Non-pigmented ciliary epithelial cell (primary cell): ENCODE measurements at regions not wholly inside any gene's neighbourhood (a gene's known extent, or its start where the extent isn't known, plus 50 kb on each side); places are given as distances from the start of the nearest gene placed in this dataset.
"Not testable (repeated sequence)": the region's sequence is repeated elsewhere in the genome, so short reads cannot be mapped to it uniquely, and the experiment has no call there.

Experiments used
- DNase-seq: peaks from one replicate; pipeline ENCODE4 v3.0.0-alpha.2; 2010; ENCODE audit warnings: low read depth

DNA sequence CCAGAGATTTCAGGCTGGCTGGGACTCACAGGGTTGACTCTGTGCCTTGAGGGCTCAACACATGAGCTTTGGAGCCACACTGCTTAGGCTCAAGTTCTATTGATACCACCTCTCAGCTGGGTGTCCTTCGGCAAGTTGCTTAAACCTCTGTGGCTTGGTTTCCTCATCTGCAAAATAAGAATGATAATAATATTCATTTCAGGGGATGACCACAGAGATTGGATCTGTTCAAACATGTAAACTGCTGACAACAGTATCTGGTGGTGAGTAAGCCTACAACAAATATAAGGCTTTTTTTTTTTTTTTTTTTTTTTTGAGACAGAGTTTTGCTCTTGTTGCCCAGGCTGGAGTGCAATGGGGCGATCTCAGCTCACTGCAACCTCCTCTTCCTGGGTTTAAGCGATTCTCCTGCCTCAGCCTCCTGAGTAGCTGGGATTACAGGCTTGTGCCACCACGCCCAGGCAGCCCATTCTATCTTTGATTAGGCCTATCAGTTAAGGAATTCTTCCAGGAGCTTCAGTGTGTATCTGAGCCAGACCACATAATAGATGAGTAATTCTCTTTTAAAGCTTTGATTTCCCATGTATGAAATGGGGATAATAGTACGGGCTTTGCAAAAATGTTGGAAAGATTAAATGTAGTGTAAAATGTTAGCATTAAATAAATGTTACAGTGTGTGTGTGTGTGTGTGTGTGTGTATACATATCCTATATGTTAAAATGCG, 437.6 kb downstream of the PRDM2 start:
- DNase-seq: no peak

- no peak for DNase-seq
These were observed 438.1 kb downstream of the PRDM2 start for GRCh38 chr1:14138135-14138506.

- DNase-seq: no peak
These were observed 438.7 kb downstream of the PRDM2 start for GRCh38 chr1:14138687-14139086.

DNA sequence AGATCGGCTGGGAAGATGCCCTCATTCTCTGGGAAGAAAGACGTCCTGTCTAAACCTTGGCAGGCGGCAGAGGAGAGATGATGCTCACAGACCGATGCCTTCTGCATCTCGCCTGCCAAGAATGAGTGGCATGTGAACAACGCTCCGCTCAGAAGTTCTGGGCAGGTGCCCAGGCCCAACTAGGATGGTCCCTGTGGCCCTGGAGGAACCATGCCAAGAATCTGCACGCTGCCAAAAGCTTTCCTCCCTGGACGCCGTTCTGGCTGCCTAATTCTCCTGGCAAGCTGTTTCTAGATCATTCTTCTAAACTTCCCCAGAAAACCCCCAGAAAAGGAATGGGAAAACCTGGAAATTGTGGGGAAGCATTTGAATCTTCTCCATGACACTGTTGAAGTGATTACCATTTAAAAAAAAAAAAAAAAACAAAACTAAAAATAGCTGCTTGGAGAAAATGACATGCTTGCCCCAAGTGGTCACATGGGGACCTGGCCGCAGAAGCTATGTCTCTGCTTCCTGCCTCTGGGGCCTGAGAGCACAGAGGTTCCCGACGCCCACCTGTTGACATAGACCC, 440.9 kb downstream of the PRDM2 start:
- no peak for DNase-seq

DNA sequence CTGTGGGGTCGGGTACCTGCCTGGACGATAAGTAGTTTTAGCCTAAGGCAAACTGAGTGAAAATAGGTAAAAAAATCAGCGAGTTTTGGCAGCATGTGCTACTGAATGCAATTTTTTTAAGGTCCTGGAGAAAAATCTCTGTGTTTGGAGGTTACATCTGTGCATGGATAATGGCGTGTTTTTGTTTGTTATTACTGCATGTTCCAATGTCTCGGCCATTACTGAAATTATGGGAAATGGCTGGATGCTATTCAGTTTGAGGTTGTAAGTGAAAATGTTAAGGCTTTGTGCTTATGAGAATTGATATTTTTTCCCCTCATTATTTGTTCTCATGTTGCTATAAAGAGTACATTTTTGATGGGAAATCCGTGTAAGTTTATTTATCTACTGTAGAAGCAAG, 441.7 kb downstream of the PRDM2 start:
- DNase-seq: no peak

DNA sequence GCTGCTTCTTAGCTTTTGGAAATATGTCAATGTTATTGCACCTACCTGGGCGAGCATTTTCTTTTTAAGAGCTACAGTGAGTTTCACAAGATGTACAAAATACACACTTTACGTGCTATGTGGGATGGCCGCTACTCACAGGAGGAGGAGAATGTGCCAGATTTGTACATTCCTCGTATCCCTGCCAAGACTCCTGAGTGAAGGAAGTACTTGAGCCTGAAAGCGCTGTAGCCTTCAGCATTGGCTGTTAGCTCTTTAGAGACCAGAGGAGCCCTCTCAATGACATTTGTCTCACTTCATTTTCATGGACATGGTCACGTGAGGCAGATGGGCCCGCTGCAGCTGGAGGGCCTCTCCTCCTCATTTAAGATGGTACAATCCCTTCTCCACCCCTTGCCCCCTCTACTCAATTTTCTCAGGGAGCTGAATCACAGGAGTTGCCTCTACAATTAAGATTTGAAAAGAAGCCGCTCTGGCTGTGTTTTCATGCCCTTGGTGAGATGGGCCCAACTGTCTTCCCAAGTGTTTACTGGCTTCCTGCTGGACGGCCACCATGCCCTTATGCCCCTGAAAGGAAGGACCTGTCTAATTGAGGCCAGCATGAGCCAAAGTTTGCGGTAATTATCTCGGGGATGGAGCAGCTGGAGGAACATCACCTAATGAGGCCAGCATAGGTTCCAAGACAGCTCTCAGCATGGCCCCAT, 442.6 kb downstream of the PRDM2 start:
- no peak for DNase-seq

DNA sequence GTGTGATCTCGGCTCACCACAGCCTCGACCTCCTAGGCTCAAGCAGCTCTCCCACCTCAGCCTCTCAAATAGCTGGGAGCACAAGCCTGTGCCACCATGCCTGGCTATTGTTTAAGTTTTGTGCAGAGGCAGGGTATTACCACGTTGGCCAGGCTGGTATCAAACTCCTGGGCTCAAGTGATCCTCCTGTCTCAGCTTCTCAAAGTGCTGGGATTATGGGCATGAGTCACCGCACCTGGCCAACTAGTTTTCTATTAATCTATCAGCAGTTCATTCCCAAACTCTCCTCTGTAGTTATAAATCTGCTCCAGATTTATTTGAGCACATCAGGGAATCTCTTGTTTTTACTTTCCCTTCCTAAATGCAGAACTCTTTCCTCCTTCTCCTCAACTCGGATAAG, 443.8 kb downstream of the PRDM2 start:
- DNase-seq: no peak

DNA sequence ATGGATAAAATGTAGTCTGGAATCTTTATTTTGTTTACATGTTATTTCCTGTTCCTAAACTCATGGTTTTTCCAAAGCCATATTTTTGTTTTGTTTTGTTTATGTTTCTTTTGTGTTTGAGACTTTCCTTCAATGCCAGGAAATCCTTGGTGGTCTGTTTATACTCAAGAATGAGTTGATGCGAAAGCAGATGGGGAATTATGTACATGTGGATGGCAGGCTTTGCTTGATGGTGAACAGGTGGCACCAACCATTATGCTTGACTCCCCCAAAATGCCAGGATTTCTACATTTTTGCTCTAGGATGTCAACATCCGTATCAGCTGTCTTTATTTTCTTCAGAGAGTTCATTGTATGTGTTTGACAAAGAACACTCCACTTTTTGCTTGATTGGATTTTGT, 448.5 kb downstream of the PRDM2 start:
- DNase-seq: no peak

GRCh38 chr1:14149431-14149830, 449.1 kb upstream of the KAZN start:
- no peak for DNase-seq

DNA sequence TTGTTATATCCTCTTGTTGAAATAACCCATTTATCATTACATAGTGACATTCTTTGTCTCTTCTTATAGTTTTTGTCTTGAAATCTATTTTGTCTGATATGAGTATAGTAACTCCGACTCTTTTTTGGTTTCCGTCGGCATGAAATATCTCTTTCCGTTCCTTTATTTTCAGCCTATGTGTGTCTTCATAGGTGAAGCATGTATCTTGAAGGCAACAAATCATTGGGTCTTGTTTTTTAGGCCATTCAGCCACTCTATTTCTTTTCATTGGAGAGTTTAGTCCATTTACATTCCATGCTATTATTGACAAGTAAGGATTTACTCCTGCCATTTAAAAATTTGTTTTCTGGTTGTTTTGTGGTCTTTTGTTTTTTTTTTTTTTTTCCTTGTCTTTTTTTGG, 441.9 kb upstream of the KAZN start:
- DNase-seq: no peak

GRCh38 chr1:14160781-14161180, 437.7 kb upstream of the KAZN start:
- DNase-seq: no peak

- DNase-seq: no peak
These were observed 435.2 kb upstream of the KAZN start for GRCh38 chr1:14163246-14163645.

DNA sequence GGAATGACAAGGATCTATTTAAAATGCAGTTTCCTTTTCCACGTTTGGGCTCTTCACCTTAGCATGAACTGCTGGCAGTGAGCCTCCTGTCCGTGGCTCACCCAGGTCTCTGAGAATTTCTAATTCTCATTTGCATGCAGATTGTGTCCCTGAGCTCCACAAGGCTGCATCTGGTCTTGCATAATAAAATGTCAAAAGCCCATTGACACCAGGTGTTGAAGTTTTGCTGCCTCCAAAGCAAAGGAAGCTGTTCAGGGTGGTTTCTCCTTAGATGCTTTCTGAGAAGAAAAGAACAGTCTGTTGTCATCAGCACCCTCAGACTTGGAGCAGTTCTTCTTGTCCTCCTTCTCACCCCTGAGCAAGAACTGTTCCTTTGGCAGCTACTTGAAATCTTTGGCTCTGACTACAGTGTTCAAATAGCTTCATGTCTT, 433.1 kb upstream of the KAZN start:
- DNase-seq: no peak

DNA sequence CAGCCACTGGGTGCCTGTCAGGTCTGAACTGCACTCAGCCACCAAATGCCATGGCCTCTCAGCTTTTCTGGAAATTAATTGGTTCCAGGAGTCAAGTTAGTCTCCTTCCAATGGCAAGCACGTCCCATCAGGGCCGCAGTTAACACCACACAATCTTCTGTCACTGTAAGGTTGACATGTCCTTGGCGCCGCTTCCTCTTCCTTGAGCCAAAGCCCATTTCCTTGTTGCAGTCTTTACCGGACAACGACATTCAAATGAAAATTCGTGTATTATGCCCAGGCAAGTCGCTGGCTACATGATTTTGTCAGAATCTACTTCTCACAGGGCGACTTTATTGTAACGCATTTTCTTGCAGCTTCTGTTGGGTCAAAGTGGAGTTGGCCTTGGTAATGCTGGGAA, 430.6 kb upstream of the KAZN start:
- DNase-seq: no peak

GRCh38 chr1:14168326-14169063, 430.0 kb upstream of the KAZN start:
- DNase-seq: no peak

GRCh38 chr1:14173598-14173997, 424.9 kb upstream of the KAZN start:
- DNase-seq: no peak

- not testable (repeated sequence) for DNase-seq
These were observed 420.6 kb upstream of the KAZN start for GRCh38 chr1:14177866-14178265.

DNA sequence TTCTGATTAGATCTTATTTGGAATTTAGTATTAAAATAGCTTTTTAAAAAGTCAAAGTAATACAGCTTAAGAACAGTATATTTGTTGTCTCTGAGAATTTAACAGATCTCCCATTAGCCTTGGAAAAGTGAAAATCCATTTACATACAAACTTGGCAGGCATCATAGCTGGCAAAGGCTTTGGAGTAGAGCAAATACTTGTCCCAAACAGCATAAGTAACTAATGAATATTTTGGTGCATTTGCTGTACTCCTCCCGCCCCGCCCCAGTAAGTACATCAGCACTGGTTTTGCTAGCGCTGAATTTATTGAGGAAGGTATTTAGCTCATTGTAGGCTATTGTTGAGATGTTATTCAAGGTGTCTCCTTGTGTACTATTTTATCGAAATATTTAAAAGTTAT, 417.7 kb upstream of the KAZN start:
- no peak for DNase-seq

- DNase-seq: no peak
These were observed 417.2 kb upstream of the KAZN start for GRCh38 chr1:14181191-14181795.

GRCh38 chr1:14182856-14183255, 415.6 kb upstream of the KAZN start:
- no peak for DNase-seq

DNA sequence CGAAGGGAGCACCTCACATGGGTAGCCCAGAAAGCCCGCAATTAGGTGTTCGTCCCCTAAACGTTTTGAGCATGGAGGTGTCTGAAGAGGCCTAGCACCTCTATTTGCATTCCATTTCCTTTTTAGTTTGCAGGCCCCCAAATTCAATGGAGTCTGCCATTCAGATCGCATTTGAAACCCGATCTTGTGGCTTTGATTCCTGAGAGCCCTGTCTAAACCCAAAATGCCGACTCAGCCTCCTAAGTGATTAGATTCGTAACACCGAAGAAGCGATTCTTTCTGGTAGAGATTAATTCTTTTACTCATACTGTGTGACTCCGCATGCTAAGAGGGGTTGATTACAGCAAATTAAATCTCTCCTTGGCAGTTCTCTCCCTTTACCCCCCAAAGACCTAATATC, 415.2 kb upstream of the KAZN start:
- no peak for DNase-seq

DNA sequence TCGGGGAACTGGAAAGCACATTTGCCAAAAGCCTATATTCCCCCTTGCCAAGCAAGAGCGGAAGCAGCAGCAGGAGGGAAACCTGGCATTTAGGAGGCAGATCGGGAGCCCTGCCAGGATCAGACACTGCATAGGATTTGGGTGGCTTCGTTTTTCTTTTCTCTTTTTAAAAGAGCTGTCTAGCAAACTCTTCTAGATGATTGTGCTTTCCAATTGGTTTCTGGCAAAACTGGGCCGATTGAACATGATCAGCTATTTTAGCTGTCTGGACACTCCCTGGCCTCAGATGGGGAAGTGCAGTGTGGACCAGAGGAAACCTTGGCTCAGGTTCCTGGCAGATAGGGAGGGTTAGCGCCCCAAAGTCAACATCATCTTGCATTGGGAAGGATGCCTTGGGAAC, 414.0 kb upstream of the KAZN start:
- no peak for DNase-seq
